HCT116 (cell line): ENCODE measurements at regions not wholly inside any gene's neighbourhood (a gene's known extent, or its start where the extent isn't known, plus 50 kb on each side); places are given as distances from the start of the nearest gene placed in this dataset.

Source experiments
- ATAC-seq: fragments of 200-7000 bp; cut with Tn5 transposase; 2 replicates; pipeline ENCODE4 v1.9.1; 2020; ENCODE audit warnings: mild to moderate bottlenecking, moderate library complexity
- BruUV-seq: library from RNA; stranded (reverse); fragments of 400-500 nt; replicated peaks from 2 replicates; lab custom pipeline; 2021; lab: Mats Ljungman, UMichigan
- CTCF ChIA-PET: fragments of 300-600 bp; sonication (Branson Sonifier 250); formaldehyde crosslinking; loops from one replicate; lab custom pipeline; 2021; ENCODE audit warnings: antibody characterized with exemption; lab: Charles Lee
- POLR2A ChIA-PET: fragments of 300-600, 350-600 bp; sonication (Branson Sonifier 250); formaldehyde crosslinking; loops from one replicate; lab custom pipeline; 2021; ENCODE audit warnings: antibody characterized with exemption; lab: Charles Lee
- RAD21 ChIA-PET, 2 experiments: fragments of 300-600 bp; sonication (Branson Sonifier 250); formaldehyde crosslinking; loops; one replicate each; lab custom pipeline; 2023; ENCODE audit warnings: low total read pairs in 2 of 2; ENCODE audit not compliant: uncharacterized antibody in 2 of 2, unreplicated experiment in 2 of 2, low non-redundant PET in 1 of 2; lab: Charles Lee
- DNase-seq: peaks from one replicate; pipeline ENCODE4 v3.0.0-alpha.2; 2010; ENCODE audit warnings: low read depth, low spot score
- H2AFZ ChIP-seq: fragments of 200-600 bp; shearing (Covaris generic), sonication (generic); 2 replicates; pipeline ENCODE4 v1.6.1; 2017; ENCODE audit warnings: low read depth, mixed run types, mixed read lengths, antibody characterized with exemption, low read length; ENCODE audit not compliant: poor library complexity, severe bottlenecking
- H3K27ac ChIP-seq: 2 replicates; pipeline ENCODE4 v1.5.1; 2012; ENCODE audit warnings: low read depth, low read length
- H3K27me3 ChIP-seq: fragments of 200-600 bp; sonication (generic); 2 replicates; pipeline ENCODE4 v1.6.1; 2016; ENCODE audit warnings: mixed run types, low read length, mixed read lengths; ENCODE audit not compliant: insufficient read depth
- H3K36me3 ChIP-seq, 2 experiments: fragments of 200-500 bp in 1 of 2; fragments of 200-600 bp in 1 of 2; sonication (Bioruptor generic) in 1 of 2; sonication (generic) in 1 of 2; 2 replicates each; pipeline versions ENCODE4 v1.5.1 to v1.6.1; 2014 to 2016; ENCODE audit warnings: low read length in 2 of 2, inconsistent platforms in 1 of 2, mixed read lengths in 1 of 2, mixed run types in 1 of 2; ENCODE audit not compliant: insufficient read depth in 2 of 2, control insufficient read depth in 1 of 2
- H3K4me1 ChIP-seq, 2 experiments: fragments of 200-600 bp in 1 of 2; sonication (generic) in 1 of 2; 2 replicates each; pipeline versions ENCODE4 v1.5.1 to v1.6.1; 2012 to 2017; ENCODE audit warnings: low read length in 2 of 2, inconsistent platforms in 1 of 2, mild to moderate bottlenecking in 1 of 2, mixed read lengths in 1 of 2, mixed run types in 1 of 2, moderate library complexity in 1 of 2; ENCODE audit not compliant: insufficient read depth in 2 of 2, control insufficient read depth in 1 of 2
- H3K4me2 ChIP-seq: fragments of 200-600 bp; sonication (generic); 2 replicates; pipeline ENCODE4 v1.6.1; 2017; ENCODE audit warnings: mixed run types, low read length, mixed read lengths
- H3K4me3 ChIP-seq, 2 experiments: fragments of 200-600 bp in 1 of 2; sonication (generic) in 1 of 2; replicated peaks in 1 of 2; 2 replicates each; pipeline ENCODE4 v1.5.1; 2011 to 2016; ENCODE audit warnings: low read length in 2 of 2, control low read depth in 1 of 2, low read depth in 1 of 2, mild to moderate bottlenecking in 1 of 2, mixed read lengths in 1 of 2, mixed run types in 1 of 2
- H3K79me2 ChIP-seq: fragments of 200-600 bp; sonication (generic); 2 replicates; pipeline ENCODE4 v1.6.1; 2017; ENCODE audit warnings: mild to moderate bottlenecking, mixed run types, low read length, moderate library complexity, mixed read lengths; ENCODE audit not compliant: insufficient read depth
- H3K9ac ChIP-seq: fragments of 200-600 bp; sonication (generic); 2 replicates; pipeline ENCODE4 v1.6.1; 2016; ENCODE audit warnings: low read length, mixed read lengths
- H3K9me2 ChIP-seq: fragments of 200-600 bp; sonication (generic), shearing (Covaris generic); 2 replicates; pipeline ENCODE4 v1.6.1; 2017; ENCODE audit warnings: mixed run types, mild to moderate bottlenecking, moderate library complexity; ENCODE audit not compliant: insufficient read depth
- H3K9me3 ChIP-seq, 2 experiments: fragments of 200-500 bp in 1 of 2; fragments of 200-600 bp in 1 of 2; sonication (Bioruptor generic) in 1 of 2; sonication (generic) in 1 of 2; 2 replicates each; pipeline ENCODE4 v1.6.1; 2014 to 2017; ENCODE audit warnings: low read length in 2 of 2, mixed read lengths in 2 of 2, inconsistent platforms in 1 of 2, low read depth in 1 of 2, mild to moderate bottlenecking in 1 of 2, mixed run types in 1 of 2, moderate library complexity in 1 of 2; ENCODE audit not compliant: control insufficient read depth in 1 of 2, insufficient read depth in 1 of 2
- H4K20me1 ChIP-seq: fragments of 200-600 bp; sonication (generic), shearing (Covaris generic); 2 replicates; pipeline ENCODE4 v1.6.1; 2017; ENCODE audit warnings: mixed run types, mild to moderate bottlenecking, moderate library complexity; ENCODE audit not compliant: insufficient read depth
- CEBPB ChIP-seq: IDR thresholded peaks from 2 replicates; pipeline ENCODE4 v1.6.1; 2012; ENCODE audit warnings: low read depth
- CTCF ChIP-seq, 3 experiments: fragments of 200-600 bp in 1 of 3; sonication (generic) in 1 of 3; IDR thresholded peaks in 2 of 3; conservative IDR thresholded peaks in 1 of 3; 2 replicates each; pipeline ENCODE4 v1.5.1; 2012 to 2017; ENCODE audit warnings: low read depth in 2 of 3, low read length in 2 of 3, antibody characterized with exemption in 1 of 3, borderline replicate concordance in 1 of 3, control low read depth in 1 of 3, mild to moderate bottlenecking in 1 of 3, mixed read lengths in 1 of 3, mixed run types in 1 of 3, moderate library complexity in 1 of 3; ENCODE audit not compliant: insufficient read depth in 1 of 3
- EGR1 ChIP-seq: IDR thresholded peaks from 2 replicates; pipeline ENCODE4 v1.6.1; 2012; ENCODE audit warnings: low read depth
- FOSL1 ChIP-seq: IDR thresholded peaks from 2 replicates; pipeline ENCODE4 v1.6.1; 2012; ENCODE audit warnings: low read depth
- JUND ChIP-seq: IDR thresholded peaks from 2 replicates; pipeline ENCODE4 v1.6.1; 2012
- MAX ChIP-seq: IDR thresholded peaks from 2 replicates; pipeline ENCODE4 v1.6.1; 2012
- POLR2A ChIP-seq: IDR thresholded peaks from 2 replicates; pipeline ENCODE4 v1.7.0; 2011; ENCODE audit warnings: borderline replicate concordance; ENCODE audit not compliant: insufficient read depth, insufficient read length; ENCODE audit errors: extremely low read depth
- POLR2AphosphoS5 ChIP-seq: IDR thresholded peaks from 2 replicates; pipeline ENCODE4 v1.6.1; 2011; ENCODE audit warnings: mild to moderate bottlenecking, low read depth, low read length, moderate library complexity
- SRF ChIP-seq: IDR thresholded peaks from 2 replicates; pipeline ENCODE4 v1.6.1; 2012; ENCODE audit warnings: low read depth
- ZBTB33 ChIP-seq: IDR thresholded peaks from 2 replicates; pipeline ENCODE4 v1.6.1; 2011; ENCODE audit warnings: mild to moderate bottlenecking, low read length, moderate library complexity; ENCODE audit not compliant: insufficient replicate concordance; ENCODE audit errors: extremely low read depth
- ZFX ChIP-seq: fragments of 450-650 bp; IDR thresholded peaks from 2 replicates; pipeline ENCODE4 v1.6.1; 2017
- intact Hi-C: fragments of 100-400 bp; cut with micrococcal nuclease; formaldehyde crosslinking; loops from 2 replicates; pipeline ENCODE4 v1.10.0; 2022

- H2AFZ ChIP-seq: no peak overlapping the region
- no peak overlapping the region for H3K9ac ChIP-seq
- ChIA-PET POLR2A (no interaction called here), RAD21 (no interaction called here), CTCF (no interaction called here)
- no peaks in the 10 kb centered on the region for H3K27me3 ChIP-seq
- H4K20me1 ChIP-seq: no peaks in the 10 kb centered on the region
- intact Hi-C loops: no loop called here
- no peaks in the 10 kb centered on the region for H3K9me2 ChIP-seq
- H3K27ac ChIP-seq: no peak overlapping the region
- no peak overlapping the region for H3K4me2 ChIP-seq
- peaks cover 4 to 12% of the 10 kb centered on the region in 2 experiments; a peak in 2 of 4 replicates for H3K4me1 ChIP-seq
- H3K79me2 ChIP-seq: no peaks in the 10 kb centered on the region
- ATAC-seq: no peak
- no peaks in the 10 kb centered on the region for H3K36me3 ChIP-seq
- H3K9me3 ChIP-seq: no peaks in the 10 kb centered on the region
- no peak for DNase-seq
- no peak overlapping the region for H3K4me3 ChIP-seq
- no TSS peak for BruUV-seq
- TF ChIP-seq CEBPB: no peak
- TF ChIP-seq EGR1: no peak
- TF ChIP-seq FOSL1: no peak
- no peak for TF ChIP-seq JUND
- no peak for TF ChIP-seq ZBTB33
- no peak for TF ChIP-seq POLR2AphosphoS5
- TF ChIP-seq CTCF (IDR thresholded peaks at IDR 0.05 in 2 of 3, conservative IDR thresholded peaks at IDR 0.05 in 1 of 3; ENCODE audit: borderline replicate concordance in 1 of 3, insufficient read depth in 1 of 3, low read depth in 2 of 3, low read length in 2 of 3): no peak
- TF ChIP-seq POLR2A: no peak
- TF ChIP-seq SRF: no peak
- TF ChIP-seq MAX: no peak
- no peak for TF ChIP-seq ZFX
Measured at GRCh38 chr5:138663561-138663960, 88.4 kb upstream of the HSPA9 start.
